Activated T-cell treated with anti-CD3 and anti-CD28 coated beads, Interleukin-2, amount 50 U/mL, for 1 hour (primary cell): ENCODE measurements at regions not wholly inside any gene's neighbourhood (a gene's known extent, or its start where the extent isn't known, plus 50 kb on each side); places are given as distances from the start of the nearest gene placed in this dataset.

Experiments used
- DNase-seq: peaks from one replicate; pipeline ENCODE4 v3.0.0-alpha.2; 2020

- DNase-seq, result no peak
These were observed 209.0 kb downstream of the THBS2 start for GRCh38 chr6:169044381-169045230.

- DNase-seq, result no peak
These were observed 211.6 kb downstream of the THBS2 start for GRCh38 chr6:169042061-169042460.

GRCh38 chr6:169041078-169041477 is 212.6 kb downstream of the THBS2 start:
- DNase-seq, result no peak

- no peak for DNase-seq
These were observed 215.0 kb downstream of the THBS2 start for GRCh38 chr6:169038691-169039090.

- no peak for DNase-seq
These were observed 218.0 kb downstream of the THBS2 start for GRCh38 chr6:169035385-169036240.

- no peak for DNase-seq
These were observed 219.0 kb downstream of the THBS2 start for GRCh38 chr6:169034516-169035167.

- no peak for DNase-seq
These were observed 223.8 kb downstream of the THBS2 start for GRCh38 chr6:169029861-169030260.

- no peak for DNase-seq
These were observed 225.3 kb downstream of the THBS2 start for GRCh38 chr6:169028343-169028742.

GRCh38 chr6:169026175-169026574 is 227.5 kb downstream of the THBS2 start:
- no peak for DNase-seq

GRCh38 chr6:169024047-169024660 is 229.5 kb downstream of the THBS2 start:
- DNase-seq, result no peak

GRCh38 chr6:169023161-169023874 is 230.3 kb downstream of the THBS2 start:
- DNase-seq, result no peak

GRCh38 chr6:169022079-169022478 is 231.6 kb downstream of the THBS2 start:
- no peak for DNase-seq

GRCh38 chr6:169020821-169021220 is 232.8 kb downstream of the THBS2 start:
- no peak for DNase-seq

- no peak for DNase-seq
These were observed 233.7 kb downstream of the THBS2 start for GRCh38 chr6:169019727-169020491.

- no peak for DNase-seq
These were observed 234.5 kb downstream of the THBS2 start for GRCh38 chr6:169019111-169019510.

- DNase-seq, result no peak
These were observed 236.9 kb downstream of the THBS2 start for GRCh38 chr6:169016758-169017157.

- no peak for DNase-seq
These were observed 239.1 kb downstream of the THBS2 start for GRCh38 chr6:169014211-169015197.

GRCh38 chr6:169009628-169010027 is 244.0 kb downstream of the THBS2 start:
- DNase-seq, result no peak

- no peak for DNase-seq
These were observed 244.9 kb downstream of the THBS2 start for GRCh38 chr6:169008641-169009257.

- DNase-seq, result no peak
These were observed 248.5 kb downstream of the THBS2 start for GRCh38 chr6:169005166-169005565.
